ENCODE measurements at regions not wholly inside any gene's neighbourhood (a gene's known extent, or its start where the extent isn't known, plus 50 kb on each side); places are given as distances from the start of the nearest gene placed in this dataset.
"Not testable (repeated sequence)": the region's sequence is repeated elsewhere in the genome, so short reads cannot be mapped to it uniquely, and the experiment has no call there.

DNA sequence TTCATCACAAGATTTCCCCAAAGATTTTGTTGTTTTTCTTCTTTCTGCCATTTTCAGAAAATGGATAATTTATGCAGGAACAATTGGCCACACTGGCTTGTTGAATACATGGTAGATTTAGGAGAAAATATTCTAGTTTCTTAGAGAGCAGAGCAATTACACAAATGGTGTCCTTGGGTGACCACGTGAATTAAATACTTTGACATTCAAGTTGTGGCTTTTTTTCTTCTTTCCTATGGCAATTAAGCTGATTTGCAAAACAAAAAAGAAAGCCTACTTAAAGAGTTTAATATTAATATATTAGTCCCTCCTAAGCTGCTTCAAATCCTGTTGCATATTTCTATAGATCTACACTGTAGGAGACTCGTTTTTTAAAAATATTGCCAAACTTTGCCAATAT is 133.0 kb upstream of the HTR2C start:
- DNase-seq (ENCODE audit: low read depth in 2 of 3, low spot score in 2 of 3): no peak

- no peak for DNase-seq (ENCODE audit: low read depth in 2 of 3, low spot score in 2 of 3)
Observed at GRCh38 chrX:114451397-114451796, 132.5 kb upstream of the HTR2C start.

DNA sequence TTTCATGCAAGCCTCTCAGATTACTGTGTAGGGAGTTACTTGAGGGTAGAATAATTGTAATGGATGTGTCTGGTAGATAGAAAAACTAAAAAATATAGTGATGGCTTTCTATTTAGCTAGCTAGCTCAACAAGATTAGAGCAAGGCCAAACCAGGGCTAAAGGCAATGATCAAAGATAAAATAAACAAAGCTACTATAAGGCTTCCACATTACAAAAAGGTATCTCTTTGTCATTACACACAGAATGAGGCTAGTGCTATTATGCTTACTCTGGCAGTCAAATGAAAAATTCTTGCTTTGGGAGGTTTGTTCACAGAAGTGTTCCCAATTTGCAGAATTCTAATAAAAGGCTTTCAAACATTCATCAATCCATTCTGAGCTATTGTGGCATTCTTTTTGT is 121.6 kb upstream of the HTR2C start:
- no peak for DNase-seq (ENCODE audit: low read depth in 2 of 3, low spot score in 2 of 3)

DNA sequence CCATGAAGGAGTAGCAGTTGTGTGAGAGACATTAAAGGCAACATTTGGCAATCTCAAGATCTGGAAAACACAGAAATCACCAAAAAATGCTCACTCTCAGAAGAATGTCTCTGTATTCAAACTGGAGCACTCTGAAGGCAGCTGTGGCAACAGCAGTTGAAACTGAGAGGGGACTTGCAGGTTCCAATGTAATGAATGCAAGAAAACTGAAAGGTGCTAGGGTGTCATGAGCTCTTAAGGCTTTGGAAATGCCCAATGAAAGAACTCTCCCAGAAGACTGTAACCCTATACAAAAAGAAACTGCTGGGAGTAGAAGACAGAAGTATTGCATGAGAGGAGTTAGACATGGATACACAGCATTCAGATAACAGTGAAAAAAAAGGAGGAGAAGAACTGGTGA is 118.2 kb upstream of the HTR2C start:
- no peak for DNase-seq (ENCODE audit: low read depth in 2 of 3, low spot score in 2 of 3)

DNA sequence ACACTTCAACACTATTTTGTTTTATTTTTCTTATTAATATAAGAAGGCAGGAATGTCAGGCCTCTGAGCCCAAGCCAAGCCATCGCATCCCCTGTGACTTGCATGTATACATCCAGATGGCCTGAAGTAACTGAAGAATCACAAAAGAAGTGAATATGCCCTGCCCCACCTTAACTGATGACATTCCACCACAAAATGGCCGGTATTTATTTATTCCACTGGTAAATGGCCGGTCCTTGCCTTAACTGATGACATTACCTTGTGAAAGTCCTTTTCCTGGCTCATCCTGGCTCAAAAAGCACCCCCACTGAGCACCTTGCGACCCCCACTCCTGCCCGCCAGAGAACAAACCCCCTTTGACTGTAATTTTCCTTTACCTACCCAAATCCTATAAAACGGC is 111.9 kb upstream of the HTR2C start:
- DNase-seq (ENCODE audit: low read depth in 2 of 3, low spot score in 2 of 3): not testable (repeated sequence)

DNA sequence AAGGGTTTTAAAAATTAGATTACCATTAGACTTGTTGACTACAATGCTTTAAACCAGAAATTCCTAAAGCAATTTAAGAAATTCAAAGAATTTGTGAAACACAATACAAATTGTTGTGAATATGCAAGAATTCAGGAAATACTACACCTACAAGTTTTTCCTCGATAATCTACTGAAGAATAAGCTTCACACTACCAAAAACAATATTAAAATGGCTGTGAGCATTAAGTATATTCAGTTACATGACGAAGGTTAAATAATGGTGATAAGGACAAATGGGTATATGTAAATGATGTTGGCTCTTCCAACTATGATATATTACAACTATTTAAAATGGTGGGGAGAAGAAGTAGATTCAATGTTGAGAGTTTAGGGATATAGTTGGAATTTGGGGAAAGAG is 111.1 kb upstream of the HTR2C start:
- no peak for DNase-seq (ENCODE audit: low read depth in 2 of 3, low spot score in 2 of 3)

DNA sequence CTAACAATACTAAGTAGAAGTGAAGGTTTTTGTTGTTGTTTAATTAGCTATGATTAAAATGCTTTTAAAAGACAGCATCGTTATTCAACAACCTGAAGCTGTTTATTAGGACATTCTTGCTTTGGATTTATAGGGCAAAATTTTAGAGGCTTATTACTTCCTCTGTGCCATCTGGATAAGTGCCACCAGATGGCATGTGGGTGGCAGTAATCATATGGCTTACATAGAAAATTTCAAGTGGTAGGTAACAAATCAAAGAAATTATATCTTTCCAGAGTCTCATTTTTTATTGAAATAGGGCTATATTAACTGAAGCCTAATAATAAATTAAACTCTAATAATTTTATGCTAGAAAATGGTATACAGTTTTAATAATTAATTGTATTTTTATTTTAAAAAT is 83.3 kb upstream of the HTR2C start:
- DNase-seq (ENCODE audit: low read depth in 2 of 3, low spot score in 2 of 3): peak in 1 of 3 donors; percentile 11

- no peak for DNase-seq (ENCODE audit: low read depth in 2 of 3, low spot score in 2 of 3)
Observed at GRCh38 chrX:114508756-114509155, 75.1 kb upstream of the HTR2C start.

DNA sequence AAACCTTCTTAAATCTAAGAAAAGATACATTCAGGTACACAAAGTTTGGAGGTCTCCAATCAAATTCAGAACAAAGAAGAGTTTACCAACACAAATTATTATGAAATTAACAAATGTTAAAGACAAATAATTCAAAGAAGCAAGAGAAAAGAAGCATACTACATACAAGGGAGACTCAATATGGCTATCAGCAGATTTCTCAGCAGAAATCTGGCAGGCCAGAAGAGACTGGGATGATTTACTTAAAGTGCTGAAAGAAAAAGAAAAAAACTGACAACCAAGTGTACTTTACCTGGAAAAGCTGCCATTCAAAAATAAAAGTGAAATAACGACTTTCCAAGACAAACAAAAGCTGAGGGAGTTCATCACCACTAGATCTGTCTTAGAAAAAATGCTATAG is 64.4 kb upstream of the HTR2C start:
- DNase-seq (ENCODE audit: low read depth in 2 of 3, low spot score in 2 of 3): no peak

GRCh38 chrX:114520701-114521100 is 63.2 kb upstream of the HTR2C start:
- not testable (repeated sequence) for DNase-seq (ENCODE audit: low read depth in 2 of 3, low spot score in 2 of 3)

GRCh38 chrX:114532111-114532805 is 51.6 kb upstream of the HTR2C start:
- DNase-seq (ENCODE audit: low read depth in 2 of 3, low spot score in 2 of 3): peak in 2 of 3 donors; percentile 18 to 57
